ENCODE measurements at regions not wholly inside any gene's neighbourhood (a gene's known extent, or its start where the extent isn't known, plus 50 kb on each side); places are given as distances from the start of the nearest gene placed in this dataset.

- Histone ChIP-seq H3K4me1 (ENCODE audit: insufficient read depth) (no peaks in the 10 kb centered on the region), H3K9ac (no peak overlapping the region), H3K9me2 (ENCODE audit: insufficient read depth) (no peaks in the 10 kb centered on the region), H3K27me3 (replicated peaks; ENCODE audit: insufficient read depth) (no peaks in the 10 kb centered on the region), H3K4me2 (ENCODE audit: unreplicated experiment) (no peak overlapping the region), H2AFZ (no peak overlapping the region), H3K4me3 (no peak overlapping the region), H3K9me3 (ENCODE audit: low read depth) (peaks cover 5% of the 10 kb centered on the region), H3K27ac (no peak overlapping the region), H3K36me3 (ENCODE audit: low read depth) (no peaks in the 10 kb centered on the region), H3F3A (ENCODE audit: insufficient read depth) (no peaks in the 10 kb centered on the region), H4K20me1 (ENCODE audit: insufficient read depth) (no peaks in the 10 kb centered on the region), H3K79me2 (ENCODE audit: insufficient read depth) (no peaks in the 10 kb centered on the region)
- 90 to 98% methylated on average over 3 of the region's 3 CpGs for WGBS, 2 experiments (ENCODE audit: low coverage in 1 of 2, low lambda C conversion rate in 2 of 2, missing lambda C conversion rate in 2 of 2)
- TF ChIP-seq EZH2phosphoT487 (IDR thresholded peaks at IDR 0.05; ENCODE audit: insufficient read depth, low read depth) (no peak), EZH2 (IDR thresholded peaks at IDR 0.05; ENCODE audit: insufficient read depth, poor library complexity, severe bottlenecking) (no peak)
- in situ Hi-C loops (cut with MboI): no loop called here
- DNase-seq: no peak
Measured at GRCh38 chr12:114855678-114856077, 171.7 kb upstream of the TBX3 start.

- H3K4me2 ChIP-seq (ENCODE audit: unreplicated experiment): no peak overlapping the region
- H3F3A ChIP-seq (ENCODE audit: insufficient read depth): peaks cover 6% of the 10 kb centered on the region; the same call in 1 of the 2 replicates
- no peak overlapping the region for H3K4me3 ChIP-seq
- WGBS, 2 experiments (ENCODE audit: low coverage in 1 of 2, low lambda C conversion rate in 2 of 2, missing lambda C conversion rate in 2 of 2): 44 to 46% methylated on average over 10 of the region's 10 CpGs
- in situ Hi-C loops (cut with MboI): no loop called here
- no peak for DNase-seq
- no peaks in the 10 kb centered on the region for H3K9me3 ChIP-seq (ENCODE audit: low read depth)
- H3K9ac ChIP-seq: no peak overlapping the region
- H3K27ac ChIP-seq: no peak overlapping the region
- no peaks in the 10 kb centered on the region for H3K27me3 ChIP-seq (replicated peaks; ENCODE audit: insufficient read depth)
- no peak for TF ChIP-seq EZH2phosphoT487 (IDR thresholded peaks at IDR 0.05; ENCODE audit: insufficient read depth, low read depth)
- TF ChIP-seq EZH2 (IDR thresholded peaks at IDR 0.05; ENCODE audit: insufficient read depth, poor library complexity, severe bottlenecking): no peak
- no peaks in the 10 kb centered on the region for H3K36me3 ChIP-seq (ENCODE audit: low read depth)
- H3K4me1 ChIP-seq (ENCODE audit: insufficient read depth): peaks cover 10% of the 10 kb centered on the region
- H3K79me2 ChIP-seq (ENCODE audit: insufficient read depth): no peaks in the 10 kb centered on the region
- H4K20me1 ChIP-seq (ENCODE audit: insufficient read depth): no peaks in the 10 kb centered on the region
- no peaks in the 10 kb centered on the region for H3K9me2 ChIP-seq (ENCODE audit: insufficient read depth)
- H2AFZ ChIP-seq: no peak overlapping the region
Measured at GRCh38 chr12:114852976-114853529, 169.1 kb upstream of the TBX3 start.

GRCh38 chr12:114851981-114852380, 168.0 kb upstream of the TBX3 start:
- no peak overlapping the region for H2AFZ ChIP-seq
- 87% methylated on average over 7 of the region's 7 CpGs for WGBS, 2 experiments (ENCODE audit: low coverage in 1 of 2, low lambda C conversion rate in 2 of 2, missing lambda C conversion rate in 2 of 2)
- in situ Hi-C loops (cut with MboI): no loop called here
- no peak overlapping the region for H3K4me2 ChIP-seq (ENCODE audit: unreplicated experiment)
- DNase-seq: no peak
- no peaks in the 10 kb centered on the region for H3K79me2 ChIP-seq (ENCODE audit: insufficient read depth)
- TF ChIP-seq EZH2phosphoT487 (IDR thresholded peaks at IDR 0.05; ENCODE audit: insufficient read depth, low read depth): no peak
- no peak for TF ChIP-seq EZH2 (IDR thresholded peaks at IDR 0.05; ENCODE audit: insufficient read depth, poor library complexity, severe bottlenecking)
- H4K20me1 ChIP-seq (ENCODE audit: insufficient read depth): no peaks in the 10 kb centered on the region
- H3F3A ChIP-seq (ENCODE audit: insufficient read depth): peaks cover 9% of the 10 kb centered on the region; the same call in 1 of the 2 replicates
- H3K27me3 ChIP-seq (replicated peaks; ENCODE audit: insufficient read depth): no peaks in the 10 kb centered on the region
- no peaks in the 10 kb centered on the region for H3K9me3 ChIP-seq (ENCODE audit: low read depth)
- no peak overlapping the region for H3K9ac ChIP-seq
- peaks cover 11% of the 10 kb centered on the region for H3K4me1 ChIP-seq (ENCODE audit: insufficient read depth)
- no peak overlapping the region for H3K4me3 ChIP-seq
- H3K36me3 ChIP-seq (ENCODE audit: low read depth): no peaks in the 10 kb centered on the region
- H3K9me2 ChIP-seq (ENCODE audit: insufficient read depth): no peaks in the 10 kb centered on the region
- H3K27ac ChIP-seq: no peak overlapping the region

GRCh38 chr12:114850661-114851275, 166.8 kb upstream of the TBX3 start:
- Histone ChIP-seq H3K27me3 (replicated peaks; ENCODE audit: insufficient read depth) (no peaks in the 10 kb centered on the region), H3F3A (ENCODE audit: insufficient read depth) (peaks cover 9% of the 10 kb centered on the region; the same call in 1 of the 2 replicates), H3K27ac (no peak overlapping the region), H3K79me2 (ENCODE audit: insufficient read depth) (no peaks in the 10 kb centered on the region), H2AFZ (no peak overlapping the region), H3K9me2 (ENCODE audit: insufficient read depth) (no peaks in the 10 kb centered on the region), H3K4me2 (ENCODE audit: unreplicated experiment) (no peak overlapping the region), H3K9me3 (ENCODE audit: low read depth) (no peaks in the 10 kb centered on the region), H3K9ac (no peak overlapping the region), H3K36me3 (ENCODE audit: low read depth) (no peaks in the 10 kb centered on the region), H3K4me1 (ENCODE audit: insufficient read depth) (peaks cover 11% of the 10 kb centered on the region), H3K4me3 (no peak overlapping the region), H4K20me1 (ENCODE audit: insufficient read depth) (no peaks in the 10 kb centered on the region)
- WGBS, 2 experiments (ENCODE audit: low coverage in 1 of 2, low lambda C conversion rate in 2 of 2, missing lambda C conversion rate in 2 of 2): 89 to 91% methylated on average over 7 of the region's 7 CpGs
- DNase-seq: no peak
- in situ Hi-C loops (cut with MboI): no loop called here
- TF ChIP-seq EZH2 (IDR thresholded peaks at IDR 0.05; ENCODE audit: insufficient read depth, poor library complexity, severe bottlenecking) (no peak), EZH2phosphoT487 (IDR thresholded peaks at IDR 0.05; ENCODE audit: insufficient read depth, low read depth) (no peak)

All from GM23248 (cell line).